GM12878 (cell line): ENCODE measurements at regions not wholly inside any gene's neighbourhood (a gene's known extent, or its start where the extent isn't known, plus 50 kb on each side); places are given as distances from the start of the nearest gene placed in this dataset.

Source experiments
- ATAC-seq: fragments of 200-7000 bp; cut with Tn5 transposase; 3 replicates; pipeline ENCODE4 v1.9.1; 2020; ENCODE audit warnings: mild to moderate bottlenecking, moderate library complexity
- BruUV-seq: library from RNA; stranded (reverse); fragments of 400-500 nt; replicated peaks from 2 replicates; lab custom pipeline; 2021; lab: Mats Ljungman, UMichigan
- CTCF ChIA-PET: fragments of 300-600 bp; sonication (Branson Sonifier 250); formaldehyde crosslinking; extraction: SDS; loops from one replicate; lab custom pipeline; 2021; ENCODE audit warnings: inconsistent platforms; lab: Yijun Ruan, JAX
- POLR2A ChIA-PET: fragments of 350-600 bp; formaldehyde crosslinking; extraction: SDS; loops from one replicate; lab custom pipeline; 2021; ENCODE audit warnings: inconsistent platforms; lab: Charles Lee
- RAD21 ChIA-PET: fragments of 300-600 bp; sonication (Branson Sonifier 250); formaldehyde crosslinking; loops from one replicate; lab custom pipeline; 2023; ENCODE audit warnings: antibody characterized with exemption; ENCODE audit not compliant: unreplicated experiment; lab: Charles Lee
- SMC1A ChIA-PET: fragments of 300-600 bp; sonication (Branson Sonifier 250); formaldehyde crosslinking; loops from one replicate; lab custom pipeline; 2023; ENCODE audit not compliant: unreplicated experiment, uncharacterized antibody; lab: Charles Lee
- DNase-seq: peaks from one replicate; pipeline ENCODE4 v3.0.0-alpha.2; 2011; ENCODE audit warnings: low read depth, low spot score
- FAIRE-seq: peaks from 3 replicates; lab custom pipeline; 2011; peaks lifted over from hg19 to GRCh38; lab: Jason Lieb, UNC
- H2AFZ ChIP-seq: 2 replicates; pipeline ENCODE4 v1.6.0; 2011; ENCODE audit warnings: low read depth, low read length, control low read depth; ENCODE audit not compliant: control insufficient read depth
- H3K27ac ChIP-seq: 2 replicates; pipeline ENCODE4 v1.5.1; 2011; ENCODE audit warnings: control low read depth; ENCODE audit not compliant: control insufficient read depth, insufficient read depth
- H3K27me3 ChIP-seq, 2 experiments: replicated peaks in 1 of 2; 2 replicates each; pipeline versions ENCODE4 v1.6.0 to v1.6.1; 2011; ENCODE audit warnings: low read length in 1 of 2; ENCODE audit not compliant: control insufficient read depth in 2 of 2, insufficient read depth in 2 of 2
- H3K36me3 ChIP-seq, 2 experiments: 2 replicates each; pipeline ENCODE4 v1.5.1; 2011; ENCODE audit warnings: low read length in 1 of 2; ENCODE audit not compliant: control insufficient read depth in 2 of 2, insufficient read depth in 2 of 2
- H3K4me1 ChIP-seq: 2 replicates; pipeline ENCODE4 v1.6.1; 2011; ENCODE audit warnings: mild to moderate bottlenecking, low read length, moderate library complexity, mixed read lengths; ENCODE audit not compliant: control insufficient read depth, insufficient read depth
- H3K4me2 ChIP-seq: 2 replicates; pipeline ENCODE4 v1.6.0; 2011; ENCODE audit warnings: control low read depth; ENCODE audit not compliant: control insufficient read depth, insufficient read depth
- H3K4me3 ChIP-seq: fragments of 200-600 bp; sonication (generic); 2 replicates; pipeline ENCODE4 v1.5.1; 2016
- H3K79me2 ChIP-seq: 2 replicates; pipeline ENCODE4 v1.6.0; 2011; ENCODE audit warnings: low read length; ENCODE audit not compliant: control insufficient read depth, insufficient read depth
- H3K9ac ChIP-seq: 2 replicates; pipeline ENCODE4 v1.8.0; 2011; ENCODE audit warnings: low read length, control low read depth, mixed read lengths; ENCODE audit not compliant: control insufficient read depth, insufficient read depth
- H3K9me3 ChIP-seq: replicated peaks from 3 replicates; pipeline ENCODE4 v1.5.1; 2011; ENCODE audit warnings: mild to moderate bottlenecking, low read length; ENCODE audit not compliant: control insufficient read depth, insufficient read depth
- H4K20me1 ChIP-seq: 2 replicates; pipeline ENCODE4 v1.6.0; 2011; ENCODE audit not compliant: control insufficient read depth, insufficient read depth
- EED ChIP-seq: sonication (generic); IDR thresholded peaks from 2 replicates; pipeline ENCODE4 v1.6.1; 2016; ENCODE audit warnings: antibody characterized with exemption, low read depth
- ELK1 ChIP-seq: IDR thresholded peaks from 2 replicates; pipeline ENCODE4 v1.6.1; 2012; ENCODE audit warnings: low read depth, low read length, improper control_type of control experiment
- HDAC6 ChIP-seq: fragments of 200-600 bp; sonication (generic); IDR thresholded peaks from one replicate; pipeline ENCODE4 v1.8.0; 2017; ENCODE audit warnings: antibody characterized with exemption; ENCODE audit not compliant: unreplicated experiment
- MTA2 ChIP-seq: fragments of 450-650 bp; IDR thresholded peaks from 2 replicates; pipeline ENCODE4 v1.6.1; 2016; ENCODE audit warnings: low read depth, mild to moderate bottlenecking, moderate library complexity
- NRF1 ChIP-seq: conservative IDR thresholded peaks from 2 replicates; pipeline ENCODE4 v1.6.1; 2011; ENCODE audit warnings: mild to moderate bottlenecking, low read depth, low read length, improper control_type of control experiment
- SPI1 ChIP-seq: IDR thresholded peaks from 2 replicates; pipeline ENCODE4 v1.6.1; 2011; ENCODE audit warnings: low read depth, mild to moderate bottlenecking, low read length, moderate library complexity, borderline replicate concordance; ENCODE audit not compliant: insufficient read depth
- SREBF2 ChIP-seq: IDR thresholded peaks from 2 replicates; pipeline ENCODE4 v1.6.1; 2012; ENCODE audit warnings: mild to moderate bottlenecking, low read length
- ZNF592 ChIP-seq: fragments of 450-650 bp; IDR thresholded peaks from 2 replicates; pipeline ENCODE4 v1.6.1; 2017; ENCODE audit warnings: mild to moderate bottlenecking, moderate library complexity
- WGBS: methylation state at CpG from one replicate; pipeline ENCODE4 v1.1.6; 2016; ENCODE audit warnings: low lambda C conversion rate; ENCODE audit not compliant: insufficient replicate concordance, insufficient coverage; ENCODE audit errors: missing lambda C conversion rate; 5-methylcytosine and 5-hydroxymethylcytosine counted together
- in situ Hi-C: fragments of 300-500 bp; cut with MboI; formaldehyde crosslinking; loops from 9 replicates; pipeline ENCODE4 v1.14.3; 2018; ENCODE audit warnings: mixed read lengths
- intact Hi-C: fragments of 100-400 bp; cut with micrococcal nuclease; formaldehyde crosslinking; loops from one replicate; pipeline ENCODE4 v1.14.2; 2022; ENCODE audit not compliant: unreplicated experiment
- TF ChIP-seq, protein P1 (sequence below): fragments of 450-650 bp; IDR thresholded peaks from 2 replicates; pipeline ENCODE4 v1.6.1; 2014; ENCODE audit warnings: mild to moderate bottlenecking
- TF ChIP-seq, protein P2 (sequence below): fragments of 450-650 bp; IDR thresholded peaks from 2 replicates; pipeline ENCODE4 v1.6.1; 2017; ENCODE audit warnings: mild to moderate bottlenecking

- H2AFZ ChIP-seq = no peak overlapping the region; the same call in 1 of the 2 replicates
- no peaks in the 10 kb centered on the region for H4K20me1 ChIP-seq
- peaks cover 3% of the 10 kb centered on the region for H3K9me3 ChIP-seq
- no peak for TF ChIP-seq HDAC6
- no peak for TF ChIP-seq MTA2
- TF ChIP-seq ELK1 = no peak
- TF ChIP-seq SREBF2 = no peak
- TF ChIP-seq NRF1 = no peak
- TF ChIP-seq ZNF592 = no peak
- no peak for TF ChIP-seq EED
- TF ChIP-seq SPI1 = no peak
- TF ChIP-seq, protein P1, sequence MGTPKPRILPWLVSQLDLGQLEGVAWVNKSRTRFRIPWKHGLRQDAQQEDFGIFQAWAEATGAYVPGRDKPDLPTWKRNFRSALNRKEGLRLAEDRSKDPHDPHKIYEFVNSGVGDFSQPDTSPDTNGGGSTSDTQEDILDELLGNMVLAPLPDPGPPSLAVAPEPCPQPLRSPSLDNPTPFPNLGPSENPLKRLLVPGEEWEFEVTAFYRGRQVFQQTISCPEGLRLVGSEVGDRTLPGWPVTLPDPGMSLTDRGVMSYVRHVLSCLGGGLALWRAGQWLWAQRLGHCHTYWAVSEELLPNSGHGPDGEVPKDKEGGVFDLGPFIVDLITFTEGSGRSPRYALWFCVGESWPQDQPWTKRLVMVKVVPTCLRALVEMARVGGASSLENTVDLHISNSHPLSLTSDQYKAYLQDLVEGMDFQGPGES = no peak
- TF ChIP-seq, protein P2, sequence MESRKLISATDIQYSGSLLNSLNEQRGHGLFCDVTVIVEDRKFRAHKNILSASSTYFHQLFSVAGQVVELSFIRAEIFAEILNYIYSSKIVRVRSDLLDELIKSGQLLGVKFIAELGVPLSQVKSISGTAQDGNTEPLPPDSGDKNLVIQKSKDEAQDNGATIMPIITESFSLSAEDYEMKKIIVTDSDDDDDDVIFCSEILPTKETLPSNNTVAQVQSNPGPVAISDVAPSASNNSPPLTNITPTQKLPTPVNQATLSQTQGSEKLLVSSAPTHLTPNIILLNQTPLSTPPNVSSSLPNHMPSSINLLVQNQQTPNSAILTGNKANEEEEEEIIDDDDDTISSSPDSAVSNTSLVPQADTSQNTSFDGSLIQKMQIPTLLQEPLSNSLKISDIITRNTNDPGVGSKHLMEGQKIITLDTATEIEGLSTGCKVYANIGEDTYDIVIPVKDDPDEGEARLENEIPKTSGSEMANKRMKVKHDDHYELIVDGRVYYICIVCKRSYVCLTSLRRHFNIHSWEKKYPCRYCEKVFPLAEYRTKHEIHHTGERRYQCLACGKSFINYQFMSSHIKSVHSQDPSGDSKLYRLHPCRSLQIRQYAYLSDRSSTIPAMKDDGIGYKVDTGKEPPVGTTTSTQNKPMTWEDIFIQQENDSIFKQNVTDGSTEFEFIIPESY = no peak
- no peaks in the 10 kb centered on the region for H3K36me3 ChIP-seq
- in situ Hi-C loops (no loop called here), intact Hi-C loops (loop anchor here (1.0 to 5.0 kb wide), 3 partner anchors 41 to 82 kb away; no protein-coding TSS in a partner anchor)
- H3K4me1 ChIP-seq = peaks cover 25% of the 10 kb centered on the region
- ChIA-PET POLR2A (interaction anchor here (0.7 to 2.0 kb wide), 9 partner anchors 11 to 52 kb away, joined by 3 to 9 read pairs (median 4); no protein-coding TSS in a partner anchor), CTCF (interaction anchor here (0.9 to 1.6 kb wide), 7 partner anchors 10 to 52 kb away, joined by 3 to 9 read pairs (median 4); no protein-coding TSS in a partner anchor), RAD21 (interaction anchor here (0.5 to 5.3 kb wide), 21 partner anchors 12 to 253 kb away, joined by 3 to 69 read pairs (median 5); partner anchors contain the start of gene DUSP10), SMC1A (interaction anchor here (0.7 to 4.3 kb wide), 32 partner anchors 8 to 256 kb away, joined by 3 to 49 read pairs (median 4); no protein-coding TSS in a partner anchor)
- H3K27ac ChIP-seq = peak overlapping the region; percentile 41; the same call in 1 of the 2 replicates
- no TSS peak for BruUV-seq
- H3K9ac ChIP-seq = no peak overlapping the region
- DNase-seq = no peak
- no peak for ATAC-seq
- FAIRE-seq = no peak
- H3K4me2 ChIP-seq = 0 out of 2 replicates have a peak overlapping the region, but pooled peaks have one; percentile 0
- H3K4me3 ChIP-seq = no peak overlapping the region
- H3K27me3 ChIP-seq = no peaks in the 10 kb centered on the region
- no peaks in the 10 kb centered on the region for H3K79me2 ChIP-seq
- WGBS = 100% methylated on average over 1 of the region's 1 CpG
These were observed 53.0 kb upstream of the DUSP10 start for GRCh38 chr1:221794935-221795334.
